Naive B cell (primary cell): ENCODE measurements at regions not wholly inside any gene's neighbourhood (a gene's known extent, or its start where the extent isn't known, plus 50 kb on each side); places are given as distances from the start of the nearest gene placed in this dataset.
"Not testable (repeated sequence)": the region's sequence is repeated elsewhere in the genome, so short reads cannot be mapped to it uniquely, and the experiment has no call there.

Source experiments
- ATAC-seq, 2 donors: fragments of 150-1000 bp; cut with Tn5 transposase; 2 replicates each; pipeline ENCODE4 v1.10.0; 2021; ENCODE audit warnings: low read depth in 2 of 2, mild to moderate bottlenecking in 2 of 2, moderate library complexity in 2 of 2
- DNase-seq: peaks from one replicate; pipeline ENCODE4 v3.0.0; 2022
- H3K27ac Mint-ChIP-seq, 6 donors: one replicate each; pipeline ENCODE4 v1.8.0; 2020 to 2022; ENCODE audit warnings: mild to moderate bottlenecking in 6 of 6, mixed read lengths in 6 of 6, moderate library complexity in 5 of 6, inconsistent platforms in 2 of 6
- H3K27me3 Mint-ChIP-seq, 3 donors: one replicate each; pipeline ENCODE4 v1.8.0; 2021 to 2022; ENCODE audit warnings: mixed read lengths in 3 of 3, mild to moderate bottlenecking in 1 of 3
- H3K36me3 Mint-ChIP-seq, 2 donors: one replicate each; pipeline ENCODE4 v1.8.0; 2020 to 2022; ENCODE audit warnings: mixed read lengths in 2 of 2, inconsistent platforms in 1 of 2, mild to moderate bottlenecking in 1 of 2
- H3K4me1 Mint-ChIP-seq, 3 donors: one replicate each; pipeline ENCODE4 v1.8.0; 2020 to 2022; ENCODE audit warnings: mixed read lengths in 3 of 3, inconsistent platforms in 1 of 3, mild to moderate bottlenecking in 1 of 3, moderate library complexity in 1 of 3
- H3K4me3 Mint-ChIP-seq, 8 donors: one replicate each; pipeline ENCODE4 v1.8.0; 2020 to 2022; ENCODE audit warnings: mild to moderate bottlenecking in 8 of 8, mixed read lengths in 8 of 8, moderate library complexity in 8 of 8, inconsistent platforms in 2 of 8
- H3K9me3 Mint-ChIP-seq, 7 donors: one replicate each; pipeline ENCODE4 v1.8.0; 2020 to 2022; ENCODE audit warnings: mixed read lengths in 7 of 7, mild to moderate bottlenecking in 5 of 7, inconsistent platforms in 2 of 7, moderate library complexity in 1 of 7

DNA sequence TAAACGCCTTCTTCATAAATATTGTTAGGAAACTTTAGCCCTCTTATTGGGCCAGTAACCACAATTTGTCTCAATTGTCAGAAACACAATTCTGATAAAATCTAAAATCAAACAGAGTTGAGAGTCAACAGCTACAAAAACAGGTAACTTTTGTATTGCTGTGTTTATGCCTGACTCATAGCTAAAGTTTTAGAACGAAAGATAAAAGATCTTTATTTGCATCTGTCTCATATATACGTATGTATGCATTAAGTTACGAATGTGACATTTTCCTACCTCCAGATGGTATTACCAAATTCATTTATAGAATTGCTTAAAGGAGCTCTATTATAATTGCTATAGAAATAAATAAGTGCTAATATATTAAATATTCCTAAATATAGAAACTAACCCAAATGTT, 887.9 kb upstream of the NDST4 start:
- peaks cover 0 to 3% (median 1%) of the 10 kb centered on the region in 7 donors for H3K9me3 Mint-ChIP-seq
- DNase-seq (no peak), ATAC-seq (no peak)
- no peak overlapping the region for H3K27ac Mint-ChIP-seq
- no peak overlapping the region for H3K4me3 Mint-ChIP-seq
- H3K27me3 Mint-ChIP-seq: no peaks in the 10 kb centered on the region
- no peaks in the 10 kb centered on the region for H3K36me3 Mint-ChIP-seq
- no peaks in the 10 kb centered on the region for H3K4me1 Mint-ChIP-seq

DNA sequence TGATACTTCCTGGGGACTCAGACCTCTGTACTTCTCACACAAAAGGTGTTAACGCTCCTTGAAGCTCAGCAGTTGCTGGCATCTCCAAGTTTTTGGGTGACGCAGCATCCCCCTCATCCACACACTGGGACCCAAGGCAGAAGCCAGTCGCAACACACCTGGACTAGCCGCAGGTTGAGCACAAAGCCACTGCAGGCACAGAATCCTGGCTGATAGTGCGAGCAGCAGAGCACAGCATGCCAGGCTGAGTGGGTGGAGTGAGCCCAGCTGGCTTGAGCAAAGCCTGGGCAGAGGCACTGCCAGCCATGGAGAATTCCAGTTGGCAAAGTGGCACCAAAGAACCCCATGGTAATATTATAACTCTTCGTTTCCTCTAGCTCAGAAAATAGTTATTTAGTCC, 873.2 kb upstream of the NDST4 start:
- no peaks in the 10 kb centered on the region for H3K36me3 Mint-ChIP-seq
- H3K4me1 Mint-ChIP-seq: no peaks in the 10 kb centered on the region
- peak overlapping the region in 1 of 8 donors; percentile 42 for H3K4me3 Mint-ChIP-seq
- ATAC-seq: no peak
- no peaks in the 10 kb centered on the region for H3K27me3 Mint-ChIP-seq
- peaks cover 0 to 4% (median 0%) of the 10 kb centered on the region in 7 donors for H3K9me3 Mint-ChIP-seq
- H3K27ac Mint-ChIP-seq: peak overlapping the region in 1 of 6 donors; percentile 49
- DNase-seq: no peak

DNA sequence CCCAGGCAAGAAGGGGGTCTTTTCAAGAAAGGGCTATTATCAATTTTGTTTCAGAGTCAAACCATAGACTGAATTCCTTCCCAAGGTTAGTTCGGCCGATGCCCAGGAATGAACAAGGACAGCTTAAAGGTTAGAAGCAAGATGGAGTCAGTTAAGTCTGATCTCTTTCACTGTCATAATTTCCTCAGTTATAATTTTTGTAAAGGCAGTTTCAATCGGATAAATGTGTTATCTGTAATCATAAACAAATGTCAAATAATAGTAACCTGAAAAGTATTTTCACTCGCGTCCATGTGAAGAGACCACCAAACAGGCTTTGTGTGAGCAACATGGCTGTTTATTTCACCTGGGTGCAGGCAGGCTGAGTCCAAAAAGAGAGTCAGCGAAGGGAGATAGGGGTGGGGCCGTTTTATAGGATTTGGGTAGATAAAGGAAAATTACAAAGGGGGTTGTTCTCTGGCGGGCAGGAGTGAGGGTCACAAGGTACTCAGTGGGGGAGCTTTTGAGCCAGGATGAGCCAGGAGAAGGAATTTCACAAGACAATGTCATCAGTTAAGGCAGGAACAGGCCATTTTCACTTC, 862.1 kb upstream of the NDST4 start:
- not testable (repeated sequence) for H3K36me3 Mint-ChIP-seq, H3K9me3 Mint-ChIP-seq, H3K4me1 Mint-ChIP-seq, H3K27ac Mint-ChIP-seq, H3K27me3 Mint-ChIP-seq, ATAC-seq, DNase-seq
- peak overlapping the region in 1 of 8 donors; percentile 60 for H3K4me3 Mint-ChIP-seq

DNA sequence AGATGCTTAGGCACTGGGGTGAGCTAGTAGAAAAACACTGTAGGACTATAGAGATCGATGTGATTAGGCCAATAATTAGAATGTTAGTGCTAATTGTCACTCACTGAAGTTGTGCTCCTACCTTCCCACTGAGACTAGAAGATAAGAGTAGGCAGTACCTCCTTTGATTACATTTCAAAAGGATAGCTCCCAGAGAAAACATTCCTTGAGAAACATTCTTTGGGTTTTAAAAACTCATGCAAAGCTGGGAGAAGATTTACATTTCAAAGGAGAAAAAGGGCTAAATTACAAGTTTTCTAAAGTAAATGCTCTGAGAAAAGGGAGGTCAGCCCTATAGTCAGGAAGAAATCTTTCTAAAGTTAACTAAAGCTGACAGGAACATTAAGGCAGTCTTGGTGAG, 860.3 kb upstream of the NDST4 start:
- Mint-ChIP-seq H3K4me3 (no peak overlapping the region), H3K9me3 (peaks cover 0 to 3% (median 0%) of the 10 kb centered on the region in 7 donors)
- no peak for ATAC-seq

DNA sequence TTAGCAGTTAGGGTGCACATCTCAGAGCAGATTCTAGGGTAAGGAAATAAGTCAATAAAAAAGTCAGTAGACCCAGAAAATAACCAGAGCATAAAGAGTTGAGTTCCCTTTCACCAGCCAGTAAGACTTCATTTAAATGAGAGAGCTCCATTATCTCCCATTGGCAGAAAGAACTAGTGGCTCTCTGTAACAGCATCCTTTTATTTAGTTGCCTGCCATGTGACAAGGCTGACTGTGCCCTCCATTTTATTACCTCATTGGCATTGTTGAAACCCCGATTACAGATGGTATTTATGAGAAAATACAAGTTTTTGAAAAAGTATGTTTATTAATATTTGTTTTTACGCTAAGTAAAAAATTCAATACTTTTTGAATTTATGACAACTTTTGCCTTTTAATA, 859.5 kb upstream of the NDST4 start:
- no peaks in the 10 kb centered on the region for H3K36me3 Mint-ChIP-seq
- H3K4me1 Mint-ChIP-seq: no peaks in the 10 kb centered on the region
- DNase-seq: no peak
- no peak overlapping the region for H3K4me3 Mint-ChIP-seq
- no peak for ATAC-seq
- no peak overlapping the region for H3K27ac Mint-ChIP-seq
- H3K27me3 Mint-ChIP-seq: no peaks in the 10 kb centered on the region
- H3K9me3 Mint-ChIP-seq: peaks cover 0 to 3% (median 0%) of the 10 kb centered on the region in 7 donors

More for the DNA sequence above, 860.3 kb upstream of the NDST4 start:
- H3K4me1 Mint-ChIP-seq: no peaks in the 10 kb centered on the region
- H3K27me3 Mint-ChIP-seq: no peaks in the 10 kb centered on the region
- H3K36me3 Mint-ChIP-seq: no peaks in the 10 kb centered on the region
- no peak overlapping the region for H3K27ac Mint-ChIP-seq
- no peak for DNase-seq

DNA sequence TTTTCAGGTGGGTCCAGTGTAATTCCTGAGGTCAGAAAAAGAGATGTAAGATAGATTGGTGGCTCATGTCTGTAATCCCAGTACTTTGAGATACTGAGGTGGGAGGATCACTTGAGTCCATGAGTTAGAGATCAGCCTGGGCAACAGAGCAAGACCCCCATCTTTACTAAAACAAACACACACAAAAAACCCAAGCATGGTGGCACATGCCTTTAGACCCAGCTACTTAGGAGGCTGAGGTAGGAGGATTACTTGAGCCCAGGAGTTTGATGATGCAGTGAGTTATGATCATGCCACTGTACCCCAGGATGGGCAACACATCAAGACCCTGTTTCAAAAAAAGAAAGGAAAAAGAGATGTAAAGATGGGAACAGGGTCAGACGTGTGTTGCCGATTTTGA, 857.4 kb upstream of the NDST4 start:
- Mint-ChIP-seq H3K9me3 (peaks cover 0 to 3% (median 0%) of the 10 kb centered on the region in 7 donors), H3K4me3 (no peak overlapping the region), H3K27me3 (no peaks in the 10 kb centered on the region), H3K4me1 (no peaks in the 10 kb centered on the region), H3K36me3 (no peaks in the 10 kb centered on the region), H3K27ac (peak overlapping the region in 1 of 6 donors; percentile 37)
- no peak for ATAC-seq
- DNase-seq: no peak

DNA sequence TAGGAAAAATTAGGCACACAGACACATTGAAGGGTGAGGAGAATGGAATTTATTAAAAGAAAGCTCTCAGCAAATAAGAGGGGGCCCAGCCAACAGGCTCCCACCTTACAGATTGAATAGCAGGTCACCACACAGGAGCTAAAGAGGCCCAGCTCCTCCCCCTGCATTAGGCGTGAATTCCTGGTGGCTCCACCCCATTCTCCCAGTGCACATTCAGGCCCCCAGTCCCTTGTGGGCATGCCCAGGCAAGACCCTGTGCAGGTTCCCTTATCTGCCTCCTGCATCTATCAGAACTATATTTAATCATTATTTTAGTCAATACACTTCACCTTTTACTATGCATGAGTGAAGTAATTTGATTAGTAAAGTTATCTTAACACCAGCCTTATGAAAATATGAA, 856.3 kb upstream of the NDST4 start:
- ATAC-seq: no peak
- H3K9me3 Mint-ChIP-seq: peaks cover 0 to 3% (median 0%) of the 10 kb centered on the region in 7 donors
- H3K27ac Mint-ChIP-seq: no peak overlapping the region
- no peak for DNase-seq
- H3K27me3 Mint-ChIP-seq: no peaks in the 10 kb centered on the region
- H3K4me1 Mint-ChIP-seq: no peaks in the 10 kb centered on the region
- no peak overlapping the region for H3K4me3 Mint-ChIP-seq
- H3K36me3 Mint-ChIP-seq: no peaks in the 10 kb centered on the region

DNA sequence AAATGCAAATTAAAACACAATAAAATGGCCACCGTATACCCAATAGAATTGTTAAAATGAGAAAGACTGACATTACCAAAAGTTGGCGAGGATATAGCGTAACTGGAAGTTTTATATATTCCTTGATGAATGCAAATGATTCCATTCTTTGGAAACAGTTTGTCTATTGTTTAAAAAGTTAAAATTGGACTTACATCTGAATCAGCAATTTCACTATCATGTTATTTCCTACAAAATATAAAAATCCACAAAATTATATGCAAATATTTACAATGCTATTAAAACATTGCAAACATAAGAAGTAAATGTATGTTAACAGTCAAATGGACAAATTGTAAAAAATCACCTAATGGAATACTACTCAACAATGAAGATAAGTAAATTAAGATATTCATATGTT, 852.2 kb upstream of the NDST4 start:
- H3K27ac Mint-ChIP-seq: no peak overlapping the region
- ATAC-seq: no peak
- H3K36me3 Mint-ChIP-seq: no peaks in the 10 kb centered on the region
- no peak overlapping the region for H3K4me3 Mint-ChIP-seq
- no peaks in the 10 kb centered on the region for H3K27me3 Mint-ChIP-seq
- no peaks in the 10 kb centered on the region for H3K4me1 Mint-ChIP-seq
- no peaks in the 10 kb centered on the region for H3K9me3 Mint-ChIP-seq
- no peak for DNase-seq

DNA sequence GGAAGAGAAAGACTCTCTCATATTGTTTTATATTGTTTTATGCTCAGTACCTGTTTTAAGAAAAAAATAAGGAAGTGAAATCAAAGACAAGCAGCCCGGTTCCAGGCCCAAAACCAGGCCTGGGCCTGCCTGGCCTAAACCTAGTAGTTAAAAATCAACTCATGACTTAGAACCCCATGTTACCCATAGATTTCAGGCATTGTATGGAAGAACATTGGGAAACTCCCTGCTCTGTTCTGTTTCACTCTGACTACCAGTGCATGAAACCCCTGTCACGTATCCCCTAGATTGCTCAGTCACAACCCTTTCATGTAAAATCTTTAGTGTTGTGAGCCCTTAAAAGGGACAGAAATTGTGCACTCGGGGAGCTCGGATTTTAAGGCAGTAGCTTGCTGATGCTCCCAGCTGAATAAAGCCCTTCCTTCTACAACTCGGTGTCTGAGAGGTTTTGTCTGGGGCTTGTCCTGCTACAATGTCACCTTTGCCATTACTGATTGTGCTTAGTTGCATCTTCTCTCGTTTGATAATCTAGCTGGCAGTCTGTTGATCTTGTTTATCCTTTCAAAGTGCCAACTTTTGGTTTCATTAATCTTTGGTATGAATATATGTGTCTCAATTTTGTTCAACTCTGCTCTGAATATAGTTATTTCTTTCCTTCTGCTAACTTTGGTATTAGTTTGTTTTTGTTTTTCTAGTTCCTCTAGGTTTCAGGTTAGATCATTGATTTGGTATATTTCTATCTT, 842.8 kb upstream of the NDST4 start:
- not testable (repeated sequence) for H3K4me3 Mint-ChIP-seq, H3K27me3 Mint-ChIP-seq, DNase-seq, H3K4me1 Mint-ChIP-seq, H3K36me3 Mint-ChIP-seq, H3K9me3 Mint-ChIP-seq, ATAC-seq
- H3K27ac Mint-ChIP-seq: peak overlapping the region in 1 of 6 donors; percentile 4

DNA sequence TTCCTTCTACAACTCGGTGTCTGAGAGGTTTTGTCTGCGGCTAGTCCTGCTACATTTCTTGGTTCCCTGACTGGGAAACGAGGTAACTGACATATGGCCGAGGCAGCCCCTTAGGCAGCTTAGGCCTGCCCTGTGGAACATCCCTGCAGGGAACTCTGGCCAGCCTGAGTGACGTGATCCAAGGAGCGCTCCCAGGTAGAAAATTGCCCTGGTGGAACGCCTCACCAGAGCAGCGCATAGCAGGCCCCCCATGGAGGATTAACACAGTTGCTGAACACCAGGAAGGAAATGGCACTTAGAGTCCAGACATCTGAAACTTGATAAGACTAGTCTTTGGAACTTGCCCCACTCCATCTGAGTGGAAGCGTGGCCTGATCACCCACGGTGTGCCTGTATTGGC, 837.4 kb upstream of the NDST4 start:
- Mint-ChIP-seq H3K4me3 (no peak overlapping the region), H3K36me3 (no peaks in the 10 kb centered on the region), H3K27ac (no peak overlapping the region), H3K27me3 (no peaks in the 10 kb centered on the region), H3K4me1 (no peaks in the 10 kb centered on the region), H3K9me3 (peaks cover 0 to 3% (median 0%) of the 10 kb centered on the region in 7 donors)
- ATAC-seq (no peak), DNase-seq (no peak)

DNA sequence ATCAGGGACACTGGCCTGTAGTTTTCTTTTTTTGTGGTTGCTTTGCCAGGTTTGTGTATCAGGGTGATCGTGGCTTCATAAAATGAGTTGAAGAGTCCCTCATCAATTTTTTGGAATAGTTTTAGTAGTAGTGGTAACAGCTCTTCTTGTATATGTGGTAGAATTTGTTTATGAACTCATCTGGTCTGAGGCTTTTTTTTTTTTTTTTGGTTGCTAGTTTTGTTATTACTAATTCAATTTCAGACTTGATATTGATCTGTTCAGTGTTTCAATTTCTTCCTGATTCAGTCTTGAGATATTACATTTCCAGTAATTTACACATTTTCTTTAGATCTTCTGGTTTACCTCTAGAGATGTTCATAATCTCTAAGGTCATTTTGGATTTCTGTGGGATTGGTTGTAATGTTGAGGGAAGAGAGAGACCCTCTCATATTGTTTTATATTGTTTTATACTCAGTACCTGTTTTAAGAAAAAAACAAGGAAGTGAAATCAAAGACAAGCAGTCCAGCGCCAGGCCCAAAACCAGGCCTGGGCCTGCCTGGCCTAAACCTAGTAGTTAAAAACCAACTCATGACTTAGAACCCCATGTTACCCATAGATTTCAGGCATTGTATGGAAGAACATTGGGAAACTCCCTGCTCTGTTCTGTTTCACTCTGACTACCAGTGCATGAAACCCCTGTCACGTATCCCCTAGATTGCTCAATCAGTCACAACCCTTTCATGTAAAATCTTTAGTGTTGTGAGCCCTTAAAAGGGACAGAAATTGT, 836.7 kb upstream of the NDST4 start:
- not testable (repeated sequence) for ATAC-seq, DNase-seq, H3K36me3 Mint-ChIP-seq

DNA sequence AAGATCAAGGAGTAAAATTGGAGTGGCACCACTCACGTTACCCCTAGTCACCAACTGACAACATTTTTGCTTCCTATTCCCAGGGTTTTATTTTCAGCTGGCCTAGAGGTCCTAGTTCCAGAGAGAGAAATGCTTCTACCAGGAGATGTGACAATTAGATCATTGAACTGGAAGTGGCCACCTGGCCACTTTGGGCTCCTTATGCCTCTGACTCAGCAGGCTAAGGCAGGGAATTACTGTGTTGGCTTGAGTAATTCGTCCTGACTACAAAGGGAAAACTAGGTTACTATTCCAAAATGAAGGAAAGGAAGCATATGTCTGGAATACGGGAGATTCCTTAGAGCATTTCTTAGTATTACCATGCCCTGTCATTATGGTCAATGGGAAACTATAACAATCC, 831.6 kb upstream of the NDST4 start:
- Mint-ChIP-seq H3K4me1 (no peaks in the 10 kb centered on the region), H3K36me3 (no peaks in the 10 kb centered on the region), H3K4me3 (no peak overlapping the region), H3K9me3 (peaks cover 0 to 3% (median 0%) of the 10 kb centered on the region in 7 donors), H3K27me3 (no peaks in the 10 kb centered on the region), H3K27ac (no peak overlapping the region)
- DNase-seq: no peak
- no peak for ATAC-seq

More for the DNA sequence above, 836.7 kb upstream of the NDST4 start:
- not testable (repeated sequence) for H3K4me3 Mint-ChIP-seq, H3K27ac Mint-ChIP-seq, H3K4me1 Mint-ChIP-seq, H3K27me3 Mint-ChIP-seq, H3K9me3 Mint-ChIP-seq

DNA sequence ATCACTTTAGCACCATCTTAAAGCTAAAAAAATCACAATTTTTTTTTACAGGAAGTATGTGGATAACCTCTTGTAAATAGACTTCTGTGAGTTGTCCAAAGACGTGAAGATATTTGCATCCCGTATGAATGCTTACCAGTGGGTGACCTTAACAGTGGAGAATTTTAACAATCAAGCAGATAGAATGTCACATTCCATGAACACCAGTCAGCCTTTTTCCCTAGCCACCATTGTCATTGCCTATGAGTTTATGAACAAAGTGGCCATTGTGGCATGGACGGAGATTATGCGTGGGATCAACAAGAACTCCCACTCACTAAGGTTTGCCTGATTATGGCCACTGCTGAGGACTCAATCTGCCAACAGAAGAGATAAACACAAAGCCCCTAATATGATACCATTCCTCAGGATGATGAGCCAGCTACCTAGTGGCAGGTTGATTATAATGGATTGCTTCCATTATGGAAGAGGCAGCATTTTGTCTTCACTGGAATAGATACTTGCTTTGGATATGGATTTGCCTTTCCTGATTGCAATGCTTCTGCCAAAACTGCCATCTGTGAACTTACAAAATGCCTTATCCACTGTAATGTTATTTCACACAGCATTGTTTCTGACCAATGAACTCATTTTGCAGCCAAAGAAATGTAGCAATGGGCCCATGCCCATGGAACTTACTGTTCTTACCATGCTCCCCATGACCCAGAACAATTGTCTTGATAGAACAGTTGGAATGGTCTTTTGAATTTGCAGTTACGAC, 830.9 kb upstream of the NDST4 start:
- H3K4me1 Mint-ChIP-seq: no peaks in the 10 kb centered on the region
- H3K27me3 Mint-ChIP-seq: no peaks in the 10 kb centered on the region
- H3K36me3 Mint-ChIP-seq: no peaks in the 10 kb centered on the region
- DNase-seq: no peak
- H3K9me3 Mint-ChIP-seq: peaks cover 0 to 3% (median 0%) of the 10 kb centered on the region in 7 donors
- no peak for ATAC-seq
- H3K27ac Mint-ChIP-seq: no peak overlapping the region
- H3K4me3 Mint-ChIP-seq: no peak overlapping the region
